K562 (cell line): ENCODE measurements at regions not wholly inside any gene's neighbourhood (a gene's known extent, or its start where the extent isn't known, plus 50 kb on each side); places are given as distances from the start of the nearest gene placed in this dataset.

Source experiments
- NBN ChIP-seq: fragments of 450-650 bp; IDR thresholded peaks from 2 replicates; pipeline ENCODE4 v1.6.1; 2016; ENCODE audit warnings: low read depth, mild to moderate bottlenecking
- POLR2A ChIP-seq: fragments of 450-650 bp; conservative IDR thresholded peaks from 2 replicates; pipeline ENCODE4 v1.6.1; 2016
- POLR2B ChIP-seq: fragments of 450-650 bp; IDR thresholded peaks from 2 replicates; pipeline ENCODE4 v1.6.1; 2018; ENCODE audit warnings: low read depth; ENCODE audit not compliant: partially characterized antibody
- ZBTB7A ChIP-seq: IDR thresholded peaks from 2 replicates; pipeline ENCODE4 v1.6.1; 2011; ENCODE audit warnings: low read depth, mild to moderate bottlenecking, low read length, moderate library complexity, borderline replicate concordance; ENCODE audit not compliant: control insufficient read depth
- ZNF274 ChIP-seq: IDR thresholded peaks from 2 replicates; pipeline ENCODE4 v1.6.1; 2011; ENCODE audit warnings: low read depth, mild to moderate bottlenecking, low read length, moderate library complexity, borderline replicate concordance

- TF ChIP-seq ZBTB7A (no peak), ZNF274 (no peak), POLR2B (no peak), NBN (no peak), POLR2A (no peak)
Measured at GRCh38 chr17:33789658-33790057, 465.4 kb upstream of the CCL2 start.
